HG03565 (cell line): ENCODE measurements at regions not wholly inside any gene's neighbourhood (a gene's known extent, or its start where the extent isn't known, plus 50 kb on each side); places are given as distances from the start of the nearest gene placed in this dataset.
"Not testable (repeated sequence)": the region's sequence is repeated elsewhere in the genome, so short reads cannot be mapped to it uniquely, and the experiment has no call there.

Experiments
- ATAC-seq: cut with Tn5 transposase; IDR thresholded peaks from one replicate; pipeline ENCODE4 v1.9.1; 2021; ENCODE audit warnings: mild to moderate bottlenecking, moderate library complexity; ENCODE audit not compliant: unreplicated experiment

GRCh38 chr4:116058129-116058528, 944.7 kb upstream of the NDST4 start:
- peak; percentile 59 for ATAC-seq

DNA sequence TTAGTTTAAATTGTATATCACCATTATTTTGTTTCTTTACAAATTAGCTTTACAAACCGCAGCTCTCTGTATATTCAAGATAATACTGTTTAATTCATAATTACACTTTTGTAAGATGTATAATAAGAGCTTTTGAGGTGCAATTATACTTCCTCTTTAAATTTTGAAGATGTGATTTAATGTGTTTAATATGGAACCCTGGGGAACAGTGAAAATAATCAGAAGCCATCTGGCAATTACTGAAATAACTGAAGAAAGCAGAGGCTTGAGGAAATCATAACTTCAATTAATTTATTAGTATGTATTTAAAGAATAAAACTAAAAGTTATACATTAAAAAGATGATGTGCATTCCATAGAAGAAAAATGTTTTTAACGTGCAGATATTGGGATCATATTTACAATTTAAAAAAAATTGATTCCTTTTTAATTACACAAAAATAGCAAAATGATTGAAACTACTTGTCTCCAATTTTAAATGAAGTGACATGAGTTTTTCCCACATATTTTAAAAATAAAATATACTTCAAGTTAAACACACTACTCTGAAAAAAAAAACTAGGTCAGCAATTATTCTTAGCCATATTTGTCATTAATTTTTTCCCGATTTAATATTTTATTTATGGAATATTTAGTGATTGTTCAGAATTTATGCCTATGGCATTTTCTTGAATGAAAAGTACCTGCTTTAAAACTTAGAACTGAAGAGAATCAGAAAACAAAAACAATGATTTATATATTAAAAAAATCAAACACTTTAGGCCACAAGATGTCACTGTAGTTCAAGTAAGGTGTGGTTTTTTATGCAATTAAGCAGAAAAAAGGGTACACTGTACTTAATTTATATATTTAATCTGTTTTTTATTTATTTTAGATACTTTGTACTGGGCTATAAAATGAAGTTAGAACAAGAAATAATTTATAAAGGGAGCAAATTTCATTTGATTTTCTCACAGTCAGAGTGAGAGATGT, 942.7 kb upstream of the NDST4 start:
- no peak for ATAC-seq

DNA sequence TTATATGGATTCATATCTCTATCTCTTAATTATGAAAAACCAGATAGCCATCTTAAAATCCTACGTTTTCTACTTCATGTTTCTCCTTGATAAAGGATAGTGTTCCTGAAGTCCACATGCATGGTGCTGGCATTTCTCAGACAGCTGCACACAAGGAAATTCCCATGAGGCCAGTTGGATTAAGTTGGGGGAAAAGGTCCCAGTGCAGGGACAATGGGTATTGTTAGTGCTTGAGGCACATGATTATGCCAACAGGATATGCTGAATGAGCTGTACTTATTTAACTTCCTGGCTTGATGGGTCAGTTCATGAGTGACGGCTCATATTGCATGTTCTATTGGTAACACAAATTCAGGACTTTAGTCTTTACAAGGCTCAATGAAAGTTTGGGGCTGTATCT, 913.9 kb upstream of the NDST4 start:
- ATAC-seq, result no peak

DNA sequence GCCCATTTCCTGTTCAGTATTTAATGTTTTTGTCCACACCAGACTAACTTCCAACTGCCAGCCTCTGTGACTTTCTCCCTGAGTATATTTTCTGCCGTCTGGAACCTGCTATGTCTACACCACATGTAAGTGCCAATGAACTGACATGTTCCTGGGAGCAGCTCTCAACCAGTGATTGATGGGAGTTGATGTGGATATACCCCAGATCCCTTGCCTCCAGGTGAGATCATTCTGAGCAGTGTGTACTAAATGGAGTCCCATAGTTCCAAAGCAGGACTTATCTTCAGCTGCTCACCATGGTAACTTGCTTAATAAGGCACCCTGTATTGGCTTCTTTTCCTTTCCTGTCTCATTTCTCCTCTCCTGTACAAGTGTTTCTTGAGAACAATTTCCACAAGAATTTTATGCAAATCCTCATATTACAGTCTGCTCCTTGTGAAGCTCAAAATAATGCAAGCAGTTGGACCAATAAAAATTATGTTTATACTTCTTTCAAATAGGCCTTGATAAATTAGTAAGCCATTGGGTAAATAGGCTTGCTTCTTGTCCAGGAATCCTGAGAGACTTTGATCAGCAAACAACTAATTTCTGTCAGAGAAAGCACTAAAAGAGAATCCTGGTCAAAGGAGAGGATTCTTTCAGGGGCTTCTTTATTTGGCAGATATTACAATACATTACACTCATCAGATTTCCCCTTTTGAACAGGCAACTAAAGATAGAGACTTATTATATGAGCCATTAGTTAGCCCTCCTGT, 911.7 kb upstream of the NDST4 start:
- no peak for ATAC-seq

DNA sequence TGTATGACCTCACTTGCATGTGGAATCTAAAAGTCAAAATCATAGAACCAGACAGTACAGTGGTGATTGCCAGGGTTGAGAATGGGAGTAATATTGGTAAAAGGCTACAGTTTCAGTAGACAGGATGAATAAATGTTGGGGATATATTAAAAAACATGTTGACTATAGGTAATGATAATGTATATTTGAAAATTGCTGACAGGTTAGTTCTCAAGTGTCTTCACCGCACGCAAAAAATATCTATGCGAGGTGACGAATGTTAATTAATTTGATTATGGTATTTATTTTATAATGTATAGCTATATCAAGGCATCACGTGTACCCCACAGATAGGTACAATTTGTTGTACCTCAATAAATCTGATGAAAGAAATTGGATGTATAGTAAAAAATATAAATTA, 909.6 kb upstream of the NDST4 start:
- no peak for ATAC-seq

- ATAC-seq, result no peak
Observed at GRCh38 chr4:116020141-116020722, 906.8 kb upstream of the NDST4 start.

DNA sequence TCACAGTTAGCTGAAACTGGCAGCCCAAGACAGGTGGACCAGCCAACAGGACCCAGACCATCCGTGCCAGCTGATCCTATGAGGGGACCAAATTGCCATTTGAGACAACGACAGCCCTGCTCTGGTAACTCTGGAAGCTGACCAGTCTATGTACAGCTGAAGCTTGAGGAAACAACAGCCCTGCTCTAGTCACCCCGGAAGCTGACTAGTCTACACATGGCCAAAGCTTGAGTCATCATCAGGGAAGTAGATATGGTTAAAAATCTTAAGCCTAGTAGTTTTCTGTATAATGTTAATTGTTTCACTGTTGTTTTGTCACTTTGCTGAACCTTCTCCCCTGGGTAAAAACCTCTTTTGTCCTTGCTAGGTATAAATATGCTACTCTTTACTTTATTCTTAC, 905.4 kb upstream of the NDST4 start:
- no peak for ATAC-seq

GRCh38 chr4:116016201-116016600, 902.8 kb upstream of the NDST4 start:
- ATAC-seq, result no peak

GRCh38 chr4:116015549-116015948, 902.1 kb upstream of the NDST4 start:
- no peak for ATAC-seq

GRCh38 chr4:116015062-116015461, 901.6 kb upstream of the NDST4 start:
- ATAC-seq, result no peak

DNA sequence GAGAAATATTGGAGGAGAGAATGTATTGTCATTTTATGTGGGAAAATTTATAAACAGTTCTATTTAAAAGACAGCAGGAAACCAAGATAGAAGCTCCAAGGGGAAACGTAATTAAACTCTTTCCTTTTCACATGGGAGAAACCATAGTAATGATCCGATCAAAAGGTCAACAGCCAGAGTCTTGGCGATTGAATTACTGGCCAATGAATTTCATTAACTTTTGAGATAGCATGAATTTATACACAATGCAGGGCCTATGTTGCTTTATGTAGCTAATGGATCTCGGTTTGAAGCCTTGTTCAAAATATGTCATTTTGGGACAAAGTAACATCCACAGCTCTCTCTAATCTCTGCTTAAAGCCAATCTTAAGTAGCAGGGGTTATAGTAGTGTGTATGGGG, 897.5 kb upstream of the NDST4 start:
- ATAC-seq, result no peak

DNA sequence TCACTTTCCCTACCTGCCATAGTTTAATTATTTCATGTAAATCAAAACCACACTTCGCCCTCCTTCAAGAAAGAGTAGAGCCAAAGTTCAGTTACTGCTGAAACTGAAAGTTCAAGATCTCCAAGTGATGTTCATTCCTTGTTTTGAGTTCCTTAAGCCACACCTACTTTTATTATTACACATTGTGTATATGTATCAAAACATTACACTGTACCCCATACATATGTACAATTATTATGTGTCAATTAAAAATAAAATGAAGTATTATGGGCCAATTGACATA, 892.3 kb upstream of the NDST4 start:
- ATAC-seq, result no peak

DNA sequence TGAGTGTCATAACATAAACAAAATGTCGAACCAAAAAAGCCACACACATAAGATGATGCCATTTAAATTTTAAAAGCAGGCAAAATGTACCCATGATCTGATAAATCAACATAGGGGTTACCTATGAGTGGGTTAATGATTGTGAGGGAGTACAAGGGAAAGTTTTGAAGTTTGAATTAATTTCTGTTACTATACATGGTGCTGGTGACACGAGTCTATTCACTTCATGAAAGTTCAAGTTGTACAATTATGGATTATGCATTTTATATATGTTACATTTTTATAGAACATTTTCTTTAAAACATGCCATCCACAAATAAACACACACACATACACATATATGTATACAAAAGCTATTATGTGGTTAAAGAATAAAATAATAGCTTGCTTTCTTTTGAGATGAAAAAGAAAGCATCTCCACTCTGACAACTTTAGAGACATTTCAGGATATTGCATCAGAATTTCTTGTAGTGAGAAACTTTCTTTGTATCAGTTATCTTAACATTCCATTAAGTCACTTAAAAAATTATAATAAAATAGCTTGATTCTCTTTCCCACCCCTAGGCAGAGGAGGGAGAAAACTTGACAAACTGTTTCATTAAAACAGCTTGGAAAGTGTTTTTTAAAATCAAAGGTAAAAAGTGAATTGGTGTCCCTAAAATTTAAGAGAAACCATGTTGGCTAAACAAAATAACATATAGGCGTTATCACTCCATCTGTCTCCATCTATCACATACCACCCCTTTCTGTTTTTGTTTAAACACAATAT, 891.8 kb upstream of the NDST4 start:
- no peak for ATAC-seq

- no peak for ATAC-seq
Observed at GRCh38 chr4:116001291-116001690, 887.9 kb upstream of the NDST4 start.

DNA sequence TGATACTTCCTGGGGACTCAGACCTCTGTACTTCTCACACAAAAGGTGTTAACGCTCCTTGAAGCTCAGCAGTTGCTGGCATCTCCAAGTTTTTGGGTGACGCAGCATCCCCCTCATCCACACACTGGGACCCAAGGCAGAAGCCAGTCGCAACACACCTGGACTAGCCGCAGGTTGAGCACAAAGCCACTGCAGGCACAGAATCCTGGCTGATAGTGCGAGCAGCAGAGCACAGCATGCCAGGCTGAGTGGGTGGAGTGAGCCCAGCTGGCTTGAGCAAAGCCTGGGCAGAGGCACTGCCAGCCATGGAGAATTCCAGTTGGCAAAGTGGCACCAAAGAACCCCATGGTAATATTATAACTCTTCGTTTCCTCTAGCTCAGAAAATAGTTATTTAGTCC, 873.2 kb upstream of the NDST4 start:
- no peak for ATAC-seq

DNA sequence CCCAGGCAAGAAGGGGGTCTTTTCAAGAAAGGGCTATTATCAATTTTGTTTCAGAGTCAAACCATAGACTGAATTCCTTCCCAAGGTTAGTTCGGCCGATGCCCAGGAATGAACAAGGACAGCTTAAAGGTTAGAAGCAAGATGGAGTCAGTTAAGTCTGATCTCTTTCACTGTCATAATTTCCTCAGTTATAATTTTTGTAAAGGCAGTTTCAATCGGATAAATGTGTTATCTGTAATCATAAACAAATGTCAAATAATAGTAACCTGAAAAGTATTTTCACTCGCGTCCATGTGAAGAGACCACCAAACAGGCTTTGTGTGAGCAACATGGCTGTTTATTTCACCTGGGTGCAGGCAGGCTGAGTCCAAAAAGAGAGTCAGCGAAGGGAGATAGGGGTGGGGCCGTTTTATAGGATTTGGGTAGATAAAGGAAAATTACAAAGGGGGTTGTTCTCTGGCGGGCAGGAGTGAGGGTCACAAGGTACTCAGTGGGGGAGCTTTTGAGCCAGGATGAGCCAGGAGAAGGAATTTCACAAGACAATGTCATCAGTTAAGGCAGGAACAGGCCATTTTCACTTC, 862.1 kb upstream of the NDST4 start:
- not testable (repeated sequence) for ATAC-seq

DNA sequence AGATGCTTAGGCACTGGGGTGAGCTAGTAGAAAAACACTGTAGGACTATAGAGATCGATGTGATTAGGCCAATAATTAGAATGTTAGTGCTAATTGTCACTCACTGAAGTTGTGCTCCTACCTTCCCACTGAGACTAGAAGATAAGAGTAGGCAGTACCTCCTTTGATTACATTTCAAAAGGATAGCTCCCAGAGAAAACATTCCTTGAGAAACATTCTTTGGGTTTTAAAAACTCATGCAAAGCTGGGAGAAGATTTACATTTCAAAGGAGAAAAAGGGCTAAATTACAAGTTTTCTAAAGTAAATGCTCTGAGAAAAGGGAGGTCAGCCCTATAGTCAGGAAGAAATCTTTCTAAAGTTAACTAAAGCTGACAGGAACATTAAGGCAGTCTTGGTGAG, 860.3 kb upstream of the NDST4 start:
- ATAC-seq, result no peak

DNA sequence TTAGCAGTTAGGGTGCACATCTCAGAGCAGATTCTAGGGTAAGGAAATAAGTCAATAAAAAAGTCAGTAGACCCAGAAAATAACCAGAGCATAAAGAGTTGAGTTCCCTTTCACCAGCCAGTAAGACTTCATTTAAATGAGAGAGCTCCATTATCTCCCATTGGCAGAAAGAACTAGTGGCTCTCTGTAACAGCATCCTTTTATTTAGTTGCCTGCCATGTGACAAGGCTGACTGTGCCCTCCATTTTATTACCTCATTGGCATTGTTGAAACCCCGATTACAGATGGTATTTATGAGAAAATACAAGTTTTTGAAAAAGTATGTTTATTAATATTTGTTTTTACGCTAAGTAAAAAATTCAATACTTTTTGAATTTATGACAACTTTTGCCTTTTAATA, 859.5 kb upstream of the NDST4 start:
- no peak for ATAC-seq

GRCh38 chr4:115970859-115971258, 857.4 kb upstream of the NDST4 start:
- no peak for ATAC-seq

GRCh38 chr4:115969756-115970155, 856.3 kb upstream of the NDST4 start:
- ATAC-seq, result no peak

GRCh38 chr4:115965588-115965987, 852.2 kb upstream of the NDST4 start:
- ATAC-seq, result no peak
